ENCODE measurements at regions not wholly inside any gene's neighbourhood (a gene's known extent, or its start where the extent isn't known, plus 50 kb on each side); places are given as distances from the start of the nearest gene placed in this dataset.

DNA sequence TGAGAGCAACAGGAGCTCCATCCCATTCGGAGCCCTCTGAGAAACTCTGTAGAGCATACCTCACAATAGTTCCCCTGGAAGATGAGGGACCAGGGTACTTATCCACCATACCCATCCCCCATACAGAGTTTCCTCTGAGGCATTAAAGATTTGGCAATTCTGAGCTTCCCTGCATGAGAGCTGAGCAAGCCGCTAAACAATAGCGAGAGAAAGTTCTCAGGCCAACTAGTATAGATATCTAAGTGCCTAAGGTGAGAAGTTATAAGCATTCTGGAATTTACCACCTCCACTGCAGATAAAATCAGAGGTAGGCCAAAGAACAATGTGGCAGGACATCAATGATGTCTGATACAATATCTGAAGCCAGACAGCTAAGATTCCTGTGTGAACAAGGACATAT is 129.1 kb upstream of the MBNL1 start:
- no peak for ATAC-seq (ENCODE audit: low read depth)
- Histone ChIP-seq H3K27ac (ENCODE audit: poor library complexity, severe bottlenecking) (no peak overlapping the region), H3K36me3 (ENCODE audit: low read depth) (no peaks in the 10 kb centered on the region; the same call in 1 of the 2 replicates), H3K9me3 (ENCODE audit: severe bottlenecking) (no peaks in the 10 kb centered on the region), H3K27me3 (ENCODE audit: insufficient read depth, poor library complexity, severe bottlenecking) (no peaks in the 10 kb centered on the region), H3K4me1 (ENCODE audit: insufficient read depth, poor library complexity, severe bottlenecking) (no peaks in the 10 kb centered on the region), H3K4me3 (ENCODE audit: severe bottlenecking) (no peak overlapping the region)
- TF ChIP-seq, protein P1, sequence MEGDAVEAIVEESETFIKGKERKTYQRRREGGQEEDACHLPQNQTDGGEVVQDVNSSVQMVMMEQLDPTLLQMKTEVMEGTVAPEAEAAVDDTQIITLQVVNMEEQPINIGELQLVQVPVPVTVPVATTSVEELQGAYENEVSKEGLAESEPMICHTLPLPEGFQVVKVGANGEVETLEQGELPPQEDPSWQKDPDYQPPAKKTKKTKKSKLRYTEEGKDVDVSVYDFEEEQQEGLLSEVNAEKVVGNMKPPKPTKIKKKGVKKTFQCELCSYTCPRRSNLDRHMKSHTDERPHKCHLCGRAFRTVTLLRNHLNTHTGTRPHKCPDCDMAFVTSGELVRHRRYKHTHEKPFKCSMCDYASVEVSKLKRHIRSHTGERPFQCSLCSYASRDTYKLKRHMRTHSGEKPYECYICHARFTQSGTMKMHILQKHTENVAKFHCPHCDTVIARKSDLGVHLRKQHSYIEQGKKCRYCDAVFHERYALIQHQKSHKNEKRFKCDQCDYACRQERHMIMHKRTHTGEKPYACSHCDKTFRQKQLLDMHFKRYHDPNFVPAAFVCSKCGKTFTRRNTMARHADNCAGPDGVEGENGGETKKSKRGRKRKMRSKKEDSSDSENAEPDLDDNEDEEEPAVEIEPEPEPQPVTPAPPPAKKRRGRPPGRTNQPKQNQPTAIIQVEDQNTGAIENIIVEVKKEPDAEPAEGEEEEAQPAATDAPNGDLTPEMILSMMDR (IDR thresholded peaks at IDR 0.05; ENCODE audit: poor library complexity, severe bottlenecking): no peak
- DNase-seq (ENCODE audit: low spot score): no peak

DNA sequence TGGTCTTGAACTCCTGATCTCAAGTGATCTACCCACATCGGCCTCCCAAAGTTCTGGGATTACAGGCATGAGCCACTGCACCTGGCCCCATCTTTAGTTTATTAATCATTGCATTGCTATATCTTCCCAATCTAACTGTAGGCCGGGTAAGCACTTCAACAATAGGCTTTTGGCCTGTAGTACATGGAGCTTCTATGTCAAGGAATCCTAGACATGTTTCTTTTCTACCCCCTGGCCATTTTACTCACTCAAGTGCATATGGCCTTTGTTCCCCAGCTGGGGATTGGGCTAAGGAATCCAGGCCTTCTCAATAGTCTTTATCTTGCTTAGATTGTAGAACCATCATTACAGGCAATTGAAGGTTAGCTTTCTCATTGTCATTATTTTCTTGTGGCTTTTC is 122.3 kb upstream of the MBNL1 start:
- Histone ChIP-seq H3K4me1 (ENCODE audit: insufficient read depth, poor library complexity, severe bottlenecking) (peaks cover 24% of the 10 kb centered on the region), H3K27ac (ENCODE audit: poor library complexity, severe bottlenecking) (no peak overlapping the region), H3K9me3 (ENCODE audit: severe bottlenecking) (peaks cover 1% of the 10 kb centered on the region), H3K36me3 (ENCODE audit: low read depth) (no peaks in the 10 kb centered on the region), H3K27me3 (ENCODE audit: insufficient read depth, poor library complexity, severe bottlenecking) (no peaks in the 10 kb centered on the region), H3K4me3 (ENCODE audit: severe bottlenecking) (no peak overlapping the region)
- ATAC-seq (ENCODE audit: low read depth): no peak
- no peak for DNase-seq (ENCODE audit: low spot score)
- TF ChIP-seq, protein P1 (IDR thresholded peaks at IDR 0.05; ENCODE audit: poor library complexity, severe bottlenecking): no peak

DNA sequence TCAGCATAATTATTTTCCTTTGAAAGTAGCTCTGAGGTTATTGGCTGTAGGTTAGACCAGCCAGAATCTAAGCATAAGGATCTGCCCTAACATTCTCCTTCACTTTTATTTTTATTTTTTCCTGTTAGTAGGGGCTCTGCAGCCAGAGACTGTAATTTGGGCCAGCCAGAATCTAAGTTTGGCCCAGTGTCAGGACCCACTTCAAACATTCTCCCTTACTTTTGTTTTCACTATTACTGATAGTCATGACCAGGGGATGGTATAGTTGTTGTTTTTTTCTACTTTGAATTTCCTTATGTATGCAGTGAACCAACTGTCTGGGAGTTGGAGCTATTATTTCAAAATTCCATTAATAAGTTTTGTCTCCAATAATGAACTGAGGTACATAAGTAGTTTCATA is 121.0 kb upstream of the MBNL1 start:
- TF ChIP-seq, protein P1 (IDR thresholded peaks at IDR 0.05; ENCODE audit: poor library complexity, severe bottlenecking): no peak
- Histone ChIP-seq H3K4me1 (ENCODE audit: insufficient read depth, poor library complexity, severe bottlenecking) (peaks cover 28% of the 10 kb centered on the region), H3K27ac (ENCODE audit: poor library complexity, severe bottlenecking) (no peak overlapping the region), H3K4me3 (ENCODE audit: severe bottlenecking) (no peak overlapping the region), H3K27me3 (ENCODE audit: insufficient read depth, poor library complexity, severe bottlenecking) (no peaks in the 10 kb centered on the region), H3K9me3 (ENCODE audit: severe bottlenecking) (peaks cover 1% of the 10 kb centered on the region), H3K36me3 (ENCODE audit: low read depth) (no peaks in the 10 kb centered on the region)
- ATAC-seq (ENCODE audit: low read depth) (no peak), DNase-seq (ENCODE audit: low spot score) (no peak)

DNA sequence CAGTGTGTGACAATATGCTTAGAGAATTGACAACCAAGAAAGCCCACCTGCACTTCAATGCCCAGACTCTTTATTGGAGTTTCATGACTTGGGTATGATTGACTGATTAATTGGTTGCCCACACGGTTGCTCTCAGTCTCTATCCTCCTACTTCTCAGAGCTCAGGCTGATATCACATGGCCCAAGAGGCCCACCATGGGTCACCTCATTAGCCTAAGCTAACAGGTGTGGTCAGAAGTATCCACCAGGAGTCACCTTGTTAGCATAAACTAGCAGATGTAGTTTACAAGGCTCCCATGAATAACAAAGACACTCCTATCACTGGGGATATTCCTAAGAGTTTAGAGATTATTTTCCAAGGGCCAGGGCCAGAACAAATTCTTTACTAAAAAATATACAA is 120.2 kb upstream of the MBNL1 start:
- no peak for DNase-seq (ENCODE audit: low spot score)
- TF ChIP-seq, protein P1 (IDR thresholded peaks at IDR 0.05; ENCODE audit: poor library complexity, severe bottlenecking): no peak
- peaks cover 1% of the 10 kb centered on the region for H3K9me3 ChIP-seq (ENCODE audit: severe bottlenecking)
- no peak overlapping the region for H3K4me3 ChIP-seq (ENCODE audit: severe bottlenecking)
- peaks cover 28% of the 10 kb centered on the region for H3K4me1 ChIP-seq (ENCODE audit: insufficient read depth, poor library complexity, severe bottlenecking)
- no peak for ATAC-seq (ENCODE audit: low read depth)
- no peaks in the 10 kb centered on the region for H3K27me3 ChIP-seq (ENCODE audit: insufficient read depth, poor library complexity, severe bottlenecking)
- no peaks in the 10 kb centered on the region for H3K36me3 ChIP-seq (ENCODE audit: low read depth)
- peak overlapping the region; percentile 83 for H3K27ac ChIP-seq (ENCODE audit: poor library complexity, severe bottlenecking)

DNA sequence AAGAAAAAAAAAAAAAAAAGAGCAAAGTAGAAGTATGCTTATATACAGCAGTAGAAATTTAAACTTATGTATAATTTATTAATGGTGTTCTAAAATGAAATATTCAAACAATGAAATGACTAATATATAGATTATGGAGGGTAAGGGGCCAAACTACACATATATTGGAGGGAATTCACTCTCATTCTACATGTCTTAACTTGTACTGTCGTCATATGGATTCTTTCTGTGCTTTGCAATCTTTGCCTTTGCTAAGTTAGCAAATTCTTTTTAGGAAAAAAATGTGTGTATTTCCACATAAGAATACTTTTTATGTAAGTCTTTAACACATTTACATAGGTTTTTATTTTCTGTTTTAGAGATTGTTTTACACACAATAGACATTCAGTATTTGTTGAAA is 118.9 kb upstream of the MBNL1 start:
- Histone ChIP-seq H3K4me3 (ENCODE audit: severe bottlenecking) (no peak overlapping the region), H3K4me1 (ENCODE audit: insufficient read depth, poor library complexity, severe bottlenecking) (peaks cover 28% of the 10 kb centered on the region), H3K9me3 (ENCODE audit: severe bottlenecking) (peaks cover 1% of the 10 kb centered on the region), H3K27me3 (ENCODE audit: insufficient read depth, poor library complexity, severe bottlenecking) (no peaks in the 10 kb centered on the region), H3K36me3 (ENCODE audit: low read depth) (no peaks in the 10 kb centered on the region), H3K27ac (ENCODE audit: poor library complexity, severe bottlenecking) (peak overlapping the region; percentile 83)
- DNase-seq (ENCODE audit: low spot score): no peak
- TF ChIP-seq, protein P1 (IDR thresholded peaks at IDR 0.05; ENCODE audit: poor library complexity, severe bottlenecking): no peak
- ATAC-seq (ENCODE audit: low read depth): peak; percentile 82

All from RWPE2 (cell line).